ENCODE measurements at regions not wholly inside any gene's neighbourhood (a gene's known extent, or its start where the extent isn't known, plus 50 kb on each side); places are given as distances from the start of the nearest gene placed in this dataset.
"Not testable (repeated sequence)": the region's sequence is repeated elsewhere in the genome, so short reads cannot be mapped to it uniquely, and the experiment has no call there.

DNA sequence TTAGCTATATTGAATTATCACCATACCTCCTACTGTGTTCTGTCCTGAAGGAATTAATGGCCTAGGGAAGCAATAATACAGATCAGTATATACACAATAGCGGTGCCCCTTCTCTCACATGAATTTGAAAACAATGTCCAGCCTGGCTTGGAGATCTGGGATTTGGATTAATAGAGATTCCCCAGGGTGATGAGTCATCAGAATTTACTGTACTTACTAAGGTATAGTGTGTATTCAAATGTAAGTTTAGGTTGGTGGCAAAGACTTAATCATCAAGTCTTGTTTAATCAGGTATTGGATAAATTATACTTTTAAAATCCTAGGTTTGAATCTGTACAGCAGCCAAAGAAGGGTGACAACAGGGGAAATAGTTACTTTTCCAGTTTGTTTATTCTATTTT is 121.5 kb downstream of the FEM1C start:
- no peak for TF ChIP-seq EZH2 (IDR thresholded peaks at IDR 0.05; ENCODE audit: borderline replicate concordance, low read length)
- TF ChIP-seq, protein P1, sequence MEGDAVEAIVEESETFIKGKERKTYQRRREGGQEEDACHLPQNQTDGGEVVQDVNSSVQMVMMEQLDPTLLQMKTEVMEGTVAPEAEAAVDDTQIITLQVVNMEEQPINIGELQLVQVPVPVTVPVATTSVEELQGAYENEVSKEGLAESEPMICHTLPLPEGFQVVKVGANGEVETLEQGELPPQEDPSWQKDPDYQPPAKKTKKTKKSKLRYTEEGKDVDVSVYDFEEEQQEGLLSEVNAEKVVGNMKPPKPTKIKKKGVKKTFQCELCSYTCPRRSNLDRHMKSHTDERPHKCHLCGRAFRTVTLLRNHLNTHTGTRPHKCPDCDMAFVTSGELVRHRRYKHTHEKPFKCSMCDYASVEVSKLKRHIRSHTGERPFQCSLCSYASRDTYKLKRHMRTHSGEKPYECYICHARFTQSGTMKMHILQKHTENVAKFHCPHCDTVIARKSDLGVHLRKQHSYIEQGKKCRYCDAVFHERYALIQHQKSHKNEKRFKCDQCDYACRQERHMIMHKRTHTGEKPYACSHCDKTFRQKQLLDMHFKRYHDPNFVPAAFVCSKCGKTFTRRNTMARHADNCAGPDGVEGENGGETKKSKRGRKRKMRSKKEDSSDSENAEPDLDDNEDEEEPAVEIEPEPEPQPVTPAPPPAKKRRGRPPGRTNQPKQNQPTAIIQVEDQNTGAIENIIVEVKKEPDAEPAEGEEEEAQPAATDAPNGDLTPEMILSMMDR (IDR thresholded peaks at IDR 0.05; ENCODE audit: low read length) = no peak
- Histone ChIP-seq H3K36me3 (ENCODE audit: insufficient read depth, low read length) (no peaks in the 10 kb centered on the region), H3K4me3 (ENCODE audit: low read depth, low read length, poor library complexity, severe bottlenecking) (no peak overlapping the region), H3K9ac (ENCODE audit: low read length) (no peak overlapping the region), H3K27me3 (ENCODE audit: insufficient read depth, low read length) (no peaks in the 10 kb centered on the region), H3K79me2 (ENCODE audit: insufficient read depth, low read length) (no peaks in the 10 kb centered on the region), H3F3A (ENCODE audit: insufficient read depth, low read length) (no peaks in the 10 kb centered on the region), H3K9me3 (ENCODE audit: low read length) (no peaks in the 10 kb centered on the region), H3K9me2 (ENCODE audit: low read depth, low read length) (no peaks in the 10 kb centered on the region), H3K4me2 (ENCODE audit: low read length) (no peak overlapping the region), H2AFZ (ENCODE audit: low read length) (no peak overlapping the region), H3K4me1 (ENCODE audit: insufficient read depth, low read length, severe bottlenecking) (no peaks in the 10 kb centered on the region), H3K27ac (ENCODE audit: low read depth, low read length, poor library complexity, severe bottlenecking) (no peak overlapping the region), H4K20me1 (ENCODE audit: insufficient read depth, low read length) (no peaks in the 10 kb centered on the region)

DNA sequence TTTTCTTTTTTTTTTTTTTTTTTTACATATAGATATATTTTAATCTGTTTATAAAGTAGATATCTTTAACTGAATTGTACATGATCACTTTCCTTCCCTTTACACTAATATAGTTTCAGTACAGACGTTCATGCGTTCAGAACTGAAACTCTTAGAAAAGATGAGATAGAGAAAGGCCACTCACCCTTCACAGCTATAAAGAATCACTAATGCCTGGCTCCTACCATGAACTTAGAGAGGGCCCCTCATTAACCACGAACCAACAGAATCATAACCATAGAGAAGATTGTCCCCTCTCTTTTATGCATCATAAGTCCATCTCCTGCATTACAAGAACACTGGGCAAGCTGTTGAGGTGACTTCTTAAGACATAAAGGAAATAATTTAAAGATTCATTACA is 123.8 kb downstream of the FEM1C start:
- H3K27me3 ChIP-seq (ENCODE audit: insufficient read depth, low read length); H3K4me2 ChIP-seq (ENCODE audit: low read length); H3K79me2 ChIP-seq (ENCODE audit: insufficient read depth, low read length); H3K36me3 ChIP-seq (ENCODE audit: insufficient read depth, low read length); H3K27ac ChIP-seq (ENCODE audit: low read depth, low read length, poor library complexity, severe bottlenecking); H4K20me1 ChIP-seq (ENCODE audit: insufficient read depth, low read length); H3K9me3 ChIP-seq (ENCODE audit: low read length); H3K4me3 ChIP-seq (ENCODE audit: low read depth, low read length, poor library complexity, severe bottlenecking); H3F3A ChIP-seq (ENCODE audit: insufficient read depth, low read length); H3K9ac ChIP-seq (ENCODE audit: low read length); H3K4me1 ChIP-seq (ENCODE audit: insufficient read depth, low read length, severe bottlenecking); H3K9me2 ChIP-seq (ENCODE audit: low read depth, low read length); H2AFZ ChIP-seq (ENCODE audit: low read length): not testable (repeated sequence)

DNA sequence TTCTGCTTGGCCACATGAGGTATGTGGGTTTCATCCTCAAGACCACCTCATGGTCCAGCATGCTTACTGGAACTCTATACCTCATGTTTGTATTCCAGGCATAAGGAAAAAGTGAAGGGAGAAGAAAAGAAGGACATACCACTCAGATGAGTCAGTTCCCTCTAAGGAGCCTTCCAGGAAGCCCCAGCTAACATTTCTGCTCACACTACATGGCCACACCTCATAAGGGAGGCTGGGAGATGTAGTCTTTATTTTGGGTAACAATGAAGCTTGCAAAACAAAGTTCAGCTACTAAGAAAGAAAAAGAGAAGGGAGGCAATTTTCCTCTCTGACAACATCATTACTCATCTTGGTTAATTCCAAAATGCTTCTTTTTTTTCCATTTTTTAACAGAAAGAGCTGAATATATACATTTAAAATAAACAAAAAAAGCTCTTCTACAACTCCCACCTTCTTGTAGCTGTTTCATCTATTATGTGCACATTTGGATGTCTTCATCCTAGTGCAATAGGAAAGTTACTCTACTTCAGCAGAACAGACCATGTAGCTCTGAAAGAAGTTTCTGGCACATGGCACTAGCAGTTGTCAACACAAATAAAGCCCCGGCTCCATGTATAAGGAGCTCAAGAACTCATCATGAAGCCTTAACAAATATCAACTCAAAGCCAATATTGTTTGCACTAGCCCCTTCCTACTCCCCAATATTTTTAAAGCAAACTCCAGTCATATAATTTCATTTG is 123.6 kb upstream of the CCDC112 start:
- Histone ChIP-seq H3K9me2 (ENCODE audit: low read depth, low read length) (no peaks in the 10 kb centered on the region), H3K4me2 (ENCODE audit: low read length) (no peak overlapping the region), H3K9me3 (ENCODE audit: low read length) (no peaks in the 10 kb centered on the region), H3F3A (ENCODE audit: insufficient read depth, low read length) (no peaks in the 10 kb centered on the region), H3K4me1 (ENCODE audit: insufficient read depth, low read length, severe bottlenecking) (no peaks in the 10 kb centered on the region), H3K36me3 (ENCODE audit: insufficient read depth, low read length) (no peaks in the 10 kb centered on the region), H3K79me2 (ENCODE audit: insufficient read depth, low read length) (no peaks in the 10 kb centered on the region), H3K27ac (ENCODE audit: low read depth, low read length, poor library complexity, severe bottlenecking) (no peak overlapping the region), H2AFZ (ENCODE audit: low read length) (no peak overlapping the region), H4K20me1 (ENCODE audit: insufficient read depth, low read length) (no peaks in the 10 kb centered on the region), H3K9ac (ENCODE audit: low read length) (no peak overlapping the region), H3K4me3 (ENCODE audit: low read depth, low read length, poor library complexity, severe bottlenecking) (no peak overlapping the region), H3K27me3 (ENCODE audit: insufficient read depth, low read length) (no peaks in the 10 kb centered on the region)
- TF ChIP-seq EZH2 (IDR thresholded peaks at IDR 0.05; ENCODE audit: borderline replicate concordance, low read length) = no peak
- TF ChIP-seq, protein P1 (IDR thresholded peaks at IDR 0.05; ENCODE audit: low read length) = no peak

DNA sequence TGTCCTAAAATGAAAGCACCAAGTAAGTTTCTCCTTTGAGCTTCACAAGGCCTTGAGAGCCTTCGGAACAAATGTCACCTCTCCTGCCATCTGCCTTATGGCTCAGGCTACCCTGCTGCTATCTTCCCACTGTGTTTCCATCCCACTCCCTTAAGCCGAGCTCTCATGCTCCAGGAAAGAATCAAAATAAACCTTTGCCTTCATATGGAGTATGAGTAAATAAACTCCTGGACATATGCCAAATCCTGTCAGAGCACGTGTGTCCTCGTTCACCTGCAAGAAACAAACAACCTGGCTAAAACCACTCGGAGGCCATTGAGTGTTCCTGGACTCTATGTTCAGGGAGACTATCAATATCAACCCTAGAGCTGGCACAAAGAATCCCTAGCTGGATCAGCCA is 122.3 kb upstream of the CCDC112 start:
- Histone ChIP-seq H3K27ac (ENCODE audit: low read depth, low read length, poor library complexity, severe bottlenecking) (no peak overlapping the region), H3K4me1 (ENCODE audit: insufficient read depth, low read length, severe bottlenecking) (no peaks in the 10 kb centered on the region)

More for the DNA sequence above, 122.3 kb upstream of the CCDC112 start:
- Histone ChIP-seq H3K36me3 (ENCODE audit: insufficient read depth, low read length) (no peaks in the 10 kb centered on the region), H3F3A (ENCODE audit: insufficient read depth, low read length) (no peaks in the 10 kb centered on the region), H3K27me3 (ENCODE audit: insufficient read depth, low read length) (no peaks in the 10 kb centered on the region), H4K20me1 (ENCODE audit: insufficient read depth, low read length) (no peaks in the 10 kb centered on the region), H3K9me2 (ENCODE audit: low read depth, low read length) (no peaks in the 10 kb centered on the region), H3K4me3 (ENCODE audit: low read depth, low read length, poor library complexity, severe bottlenecking) (no peak overlapping the region), H3K4me2 (ENCODE audit: low read length) (no peak overlapping the region), H3K9me3 (ENCODE audit: low read length) (no peaks in the 10 kb centered on the region), H3K79me2 (ENCODE audit: insufficient read depth, low read length) (no peaks in the 10 kb centered on the region), H3K9ac (ENCODE audit: low read length) (no peak overlapping the region), H2AFZ (ENCODE audit: low read length) (no peak overlapping the region)
- TF ChIP-seq EZH2 (IDR thresholded peaks at IDR 0.05; ENCODE audit: borderline replicate concordance, low read length) = no peak
- TF ChIP-seq, protein P1 (IDR thresholded peaks at IDR 0.05; ENCODE audit: low read length) = no peak

Data from OCI-LY1 (cell line).